Breast epithelium (tissue), 3 donors: ENCODE measurements at regions not wholly inside any gene's neighbourhood (a gene's known extent, or its start where the extent isn't known, plus 50 kb on each side); places are given as distances from the start of the nearest gene placed in this dataset.

Experiments used
- POLR2A ChIP-seq: fragments of 450-650 bp; IDR thresholded peaks from one replicate; pipeline ENCODE4 v1.6.1; 2016; ENCODE audit warnings: antibody characterized with exemption, mild to moderate bottlenecking, moderate library complexity
- TF ChIP-seq, protein P1 (sequence below), 3 donors: fragments of 450-650 bp; IDR thresholded peaks; one replicate each; pipeline ENCODE4 v1.5.1; 2016 to 2017; ENCODE audit warnings: antibody characterized with exemption in 3 of 3, mild to moderate bottlenecking in 3 of 3, moderate library complexity in 3 of 3

DNA sequence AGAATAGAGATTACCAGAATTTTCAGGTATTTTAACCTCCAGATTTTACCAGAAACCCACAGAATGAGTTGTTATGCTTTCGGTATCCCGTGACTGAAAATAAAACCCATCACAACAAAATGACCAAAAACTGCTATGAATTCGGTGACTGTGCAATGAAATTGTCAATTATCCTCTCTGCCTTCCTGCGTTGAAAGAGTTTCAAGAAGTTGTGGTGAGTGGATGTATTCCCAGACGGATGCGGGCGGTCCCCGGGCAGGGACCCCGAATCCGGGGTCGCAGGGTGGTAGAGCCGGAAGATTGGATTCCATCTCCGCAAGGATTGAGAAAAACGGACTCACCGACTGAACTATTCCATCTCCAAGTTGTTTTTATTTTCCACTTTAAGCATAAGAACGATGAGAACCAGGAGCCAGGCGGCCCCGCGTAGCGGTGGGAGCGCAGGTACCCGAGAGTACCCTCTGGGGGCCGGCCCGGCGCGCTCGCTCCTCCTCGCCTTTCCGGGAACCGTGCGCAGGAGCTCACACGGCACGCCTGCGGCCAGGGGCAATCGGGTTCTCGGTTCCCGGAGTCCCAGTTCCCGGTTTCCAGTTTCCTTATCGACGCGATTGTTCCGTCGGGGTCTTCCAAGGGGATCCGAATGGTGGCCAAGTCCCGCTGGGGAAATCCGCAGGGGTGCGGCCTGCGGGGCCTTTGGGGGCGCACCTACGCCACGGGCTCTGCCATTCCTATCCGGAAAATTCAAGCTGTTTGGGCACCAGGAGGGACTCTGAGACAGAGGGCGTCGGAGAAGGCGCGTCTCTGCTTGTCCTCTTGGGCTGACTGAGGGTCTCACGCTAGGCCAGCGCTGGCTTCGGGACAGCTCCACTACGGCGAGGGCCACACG is 104.9 kb upstream of the PRDM1 start:
- TF ChIP-seq, protein P1, sequence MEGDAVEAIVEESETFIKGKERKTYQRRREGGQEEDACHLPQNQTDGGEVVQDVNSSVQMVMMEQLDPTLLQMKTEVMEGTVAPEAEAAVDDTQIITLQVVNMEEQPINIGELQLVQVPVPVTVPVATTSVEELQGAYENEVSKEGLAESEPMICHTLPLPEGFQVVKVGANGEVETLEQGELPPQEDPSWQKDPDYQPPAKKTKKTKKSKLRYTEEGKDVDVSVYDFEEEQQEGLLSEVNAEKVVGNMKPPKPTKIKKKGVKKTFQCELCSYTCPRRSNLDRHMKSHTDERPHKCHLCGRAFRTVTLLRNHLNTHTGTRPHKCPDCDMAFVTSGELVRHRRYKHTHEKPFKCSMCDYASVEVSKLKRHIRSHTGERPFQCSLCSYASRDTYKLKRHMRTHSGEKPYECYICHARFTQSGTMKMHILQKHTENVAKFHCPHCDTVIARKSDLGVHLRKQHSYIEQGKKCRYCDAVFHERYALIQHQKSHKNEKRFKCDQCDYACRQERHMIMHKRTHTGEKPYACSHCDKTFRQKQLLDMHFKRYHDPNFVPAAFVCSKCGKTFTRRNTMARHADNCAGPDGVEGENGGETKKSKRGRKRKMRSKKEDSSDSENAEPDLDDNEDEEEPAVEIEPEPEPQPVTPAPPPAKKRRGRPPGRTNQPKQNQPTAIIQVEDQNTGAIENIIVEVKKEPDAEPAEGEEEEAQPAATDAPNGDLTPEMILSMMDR (IDR thresholded peaks at IDR 0.05) = no peak
- TF ChIP-seq POLR2A = no peak
